Dedifferentiated amniotic fluid mesenchymal stem cell (primary cell): ENCODE measurements at regions not wholly inside any gene's neighbourhood (a gene's known extent, or its start where the extent isn't known, plus 50 kb on each side); places are given as distances from the start of the nearest gene placed in this dataset.

Source experiments
- DNase-seq: peaks from one replicate; pipeline ENCODE4 v3.0.0-alpha.2; 2016; ENCODE audit errors: extremely low spot score

- DNase-seq, result no peak
Measured at GRCh38 chr3:113051787-113052186, 61.0 kb downstream of the GTPBP8 start.

- DNase-seq, result no peak
Measured at GRCh38 chr3:113053169-113053568, 62.4 kb downstream of the GTPBP8 start.

- DNase-seq, result no peak
Measured at GRCh38 chr3:113054552-113054951, 63.8 kb downstream of the GTPBP8 start.

GRCh38 chr3:113055201-113055600 lies 64.4 kb downstream of the GTPBP8 start:
- DNase-seq, result no peak

GRCh38 chr3:113055961-113056360 lies 65.2 kb downstream of the GTPBP8 start:
- DNase-seq, result no peak

DNA sequence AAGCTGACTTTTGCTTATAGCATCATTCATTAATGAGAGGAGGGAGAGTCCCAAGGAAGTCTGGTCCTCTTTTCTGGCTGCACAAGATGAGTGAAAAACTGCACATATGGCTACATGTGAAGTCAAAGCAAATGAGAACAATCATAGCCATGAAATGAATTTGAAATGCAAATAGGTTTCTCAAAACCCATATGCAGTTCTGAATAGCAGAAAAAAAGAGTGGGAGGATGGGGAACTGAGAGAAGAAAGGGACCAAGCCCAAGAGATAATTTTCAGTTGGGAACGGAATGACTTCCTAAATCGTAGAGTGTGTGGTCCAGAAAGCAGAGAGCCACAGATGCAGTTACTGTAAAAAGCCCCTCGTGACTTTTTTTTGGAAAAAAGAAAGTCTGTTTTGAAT lies 66.3 kb downstream of the GTPBP8 start:
- no peak for DNase-seq

- no peak for DNase-seq
Measured at GRCh38 chr3:113058188-113058587, 67.4 kb downstream of the GTPBP8 start.

DNA sequence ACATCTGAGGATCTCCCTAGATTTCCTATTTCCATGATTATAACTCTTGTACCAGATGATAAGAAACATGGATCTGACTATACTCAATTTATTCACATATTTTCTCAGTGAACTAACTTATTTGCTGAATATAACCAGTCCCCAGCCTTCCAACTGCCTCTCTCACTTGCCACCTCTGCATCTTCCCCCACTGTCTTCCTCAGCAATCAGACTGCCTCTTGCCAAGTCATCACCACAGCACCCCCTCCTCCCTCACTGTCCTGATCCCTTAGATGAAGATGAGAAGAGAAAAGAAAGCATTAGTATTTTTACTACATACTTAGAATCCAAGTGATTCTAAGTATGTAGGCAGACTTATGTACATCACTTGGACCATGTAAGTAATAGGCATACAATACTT lies 71.9 kb downstream of the GTPBP8 start:
- no peak for DNase-seq

GRCh38 chr3:113063126-113063894 lies 72.5 kb downstream of the GTPBP8 start:
- no peak for DNase-seq

DNA sequence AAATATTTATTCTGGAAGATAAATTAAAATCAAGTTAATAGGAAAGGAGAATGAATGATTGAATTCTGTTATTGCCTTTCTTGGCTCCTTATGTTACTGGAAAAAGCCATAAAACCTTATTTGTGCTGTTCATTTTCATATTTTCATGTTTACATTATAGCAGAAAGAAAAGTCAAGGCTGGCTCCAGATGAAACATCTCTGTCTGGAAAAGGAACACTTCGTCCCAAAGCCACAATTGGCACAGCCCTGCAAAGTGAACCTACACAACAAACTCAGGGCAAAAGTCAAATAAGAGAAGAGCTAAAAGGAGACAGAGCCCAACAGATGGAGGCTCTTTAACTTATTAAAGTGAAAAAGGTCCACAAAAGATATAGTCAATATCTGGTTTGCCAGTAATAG lies 73.4 kb downstream of the GTPBP8 start:
- no peak for DNase-seq

- no peak for DNase-seq
Measured at GRCh38 chr3:113065336-113065735, 74.6 kb downstream of the GTPBP8 start.

- peak; percentile 36 for DNase-seq
Measured at GRCh38 chr3:113070072-113070640, 79.4 kb downstream of the GTPBP8 start.

GRCh38 chr3:113070681-113071113 lies 79.9 kb downstream of the GTPBP8 start:
- DNase-seq, result no peak

GRCh38 chr3:113075588-113075987 lies 84.8 kb downstream of the GTPBP8 start:
- DNase-seq, result no peak

DNA sequence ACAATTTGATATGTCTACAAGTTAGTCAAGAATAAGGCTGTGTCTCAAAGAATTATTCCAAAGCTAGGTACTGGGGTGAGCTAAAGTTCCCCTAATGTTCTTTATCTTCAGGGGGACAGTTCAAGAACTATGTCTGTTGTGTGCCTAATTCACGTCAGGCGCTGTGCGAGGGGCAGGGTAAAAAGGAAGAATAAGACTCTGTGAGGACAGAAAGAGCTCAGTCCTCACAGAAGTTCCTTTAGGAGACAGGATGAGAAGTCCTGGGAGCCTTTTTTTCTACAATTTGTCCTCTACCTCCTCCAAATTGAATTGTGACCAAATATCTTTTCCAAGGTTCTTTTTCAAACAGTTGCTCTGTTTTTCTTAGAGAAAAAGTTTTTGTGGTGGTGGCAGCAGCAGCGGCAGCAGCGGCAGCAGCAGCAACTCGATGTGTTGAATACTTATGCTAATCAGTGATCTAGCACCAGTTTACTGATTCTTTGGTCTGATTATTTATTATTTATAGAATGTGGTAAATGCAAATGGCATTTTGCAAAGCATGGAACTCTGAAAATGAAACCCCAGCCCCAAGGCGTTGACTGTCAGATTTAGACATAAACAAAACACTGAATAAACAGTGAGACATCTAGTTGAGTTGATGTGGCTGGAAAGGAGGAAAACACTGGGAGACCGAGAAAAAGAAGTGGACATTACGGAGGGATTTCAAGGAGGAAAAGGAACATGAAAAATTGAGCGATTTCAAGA lies 88.6 kb downstream of the GTPBP8 start:
- no peak for DNase-seq

GRCh38 chr3:113084777-113085176 lies 94.0 kb downstream of the GTPBP8 start:
- peak; percentile 75 for DNase-seq

DNA sequence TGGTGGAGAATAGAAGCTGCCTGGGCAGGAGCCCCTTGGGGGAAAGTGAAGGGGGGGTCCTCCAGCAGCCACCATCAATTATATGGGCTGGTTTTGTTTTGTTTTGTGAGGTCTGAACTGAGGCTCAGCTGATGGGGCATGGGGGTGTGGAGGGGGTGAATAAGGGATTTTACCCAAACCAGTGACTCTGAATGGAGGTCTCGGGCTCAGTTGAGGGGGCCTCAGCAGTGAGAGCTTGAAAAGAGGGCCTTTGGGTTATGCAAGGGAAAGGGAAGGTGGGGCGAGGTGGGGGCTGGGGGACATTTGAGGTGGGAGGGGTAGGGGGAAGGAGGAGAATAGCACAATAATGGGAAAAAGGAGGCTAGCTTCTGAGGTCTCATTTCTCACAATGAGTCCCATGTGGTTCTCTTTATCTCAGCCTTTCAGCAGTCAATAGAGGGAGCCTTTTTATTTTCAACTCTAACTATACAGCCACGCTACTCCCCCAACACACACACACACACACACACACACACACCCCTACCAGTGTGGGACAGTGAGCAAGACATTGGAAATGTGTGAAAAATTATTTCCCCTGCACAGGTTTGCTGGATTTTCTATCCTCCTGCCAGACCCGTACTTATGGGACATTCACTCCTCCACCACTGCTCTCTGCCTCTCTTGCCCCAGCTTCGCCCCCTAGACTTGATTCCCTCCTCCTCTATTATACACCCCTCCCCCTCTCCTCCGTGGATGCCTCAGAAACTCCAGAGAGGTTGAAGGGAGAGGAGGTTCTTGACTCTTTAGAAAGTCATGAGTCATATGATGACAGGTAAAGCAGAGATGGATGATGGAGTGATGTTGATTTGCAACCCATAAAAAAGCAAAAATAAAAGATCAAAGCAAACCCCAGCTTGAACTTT lies 96.0 kb downstream of the GTPBP8 start:
- no peak for DNase-seq

DNA sequence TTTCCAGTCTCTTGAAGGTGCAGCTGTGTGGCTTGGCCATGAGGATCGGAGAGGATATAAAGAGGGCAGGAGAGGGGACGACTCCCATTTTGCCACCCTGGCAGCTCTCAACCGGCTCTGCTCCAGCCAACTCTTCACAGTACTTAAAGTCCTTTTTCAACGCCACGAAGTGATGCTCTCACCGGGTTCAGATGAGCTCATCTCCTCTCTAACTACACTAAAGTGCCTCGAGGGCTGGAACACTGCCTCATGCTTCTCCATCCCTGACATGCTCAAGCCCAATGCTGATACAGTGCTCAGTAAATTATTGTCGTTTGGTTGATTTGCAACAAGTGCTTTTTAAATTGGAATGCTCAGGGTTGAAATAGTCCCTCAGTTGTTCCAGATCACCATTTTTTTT lies 97.8 kb downstream of the GTPBP8 start:
- no peak for DNase-seq

DNA sequence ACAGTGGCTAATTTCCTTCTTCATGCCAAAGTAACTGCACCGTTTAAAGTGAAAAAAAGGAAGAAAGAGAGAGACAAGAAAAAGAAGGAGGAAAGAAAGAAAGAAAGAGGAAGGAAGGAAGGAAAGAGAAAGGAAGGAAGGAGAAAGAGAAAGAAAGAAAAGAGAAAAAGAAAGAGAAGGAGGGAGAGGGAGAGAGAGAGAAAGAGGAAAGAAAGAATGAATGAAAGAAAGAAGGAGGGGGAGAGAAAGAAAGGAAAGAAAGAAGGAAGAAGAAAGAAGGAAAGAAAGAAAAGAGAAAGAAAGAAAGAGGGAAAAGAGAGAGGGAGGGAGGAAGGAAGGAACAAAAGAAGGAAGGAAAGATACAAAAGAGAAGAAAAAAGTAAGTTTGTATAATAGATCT lies 100.6 kb downstream of the GTPBP8 start:
- DNase-seq, result no peak

- DNase-seq, result no peak
Measured at GRCh38 chr3:113092746-113093145, 102.0 kb downstream of the GTPBP8 start.

DNA sequence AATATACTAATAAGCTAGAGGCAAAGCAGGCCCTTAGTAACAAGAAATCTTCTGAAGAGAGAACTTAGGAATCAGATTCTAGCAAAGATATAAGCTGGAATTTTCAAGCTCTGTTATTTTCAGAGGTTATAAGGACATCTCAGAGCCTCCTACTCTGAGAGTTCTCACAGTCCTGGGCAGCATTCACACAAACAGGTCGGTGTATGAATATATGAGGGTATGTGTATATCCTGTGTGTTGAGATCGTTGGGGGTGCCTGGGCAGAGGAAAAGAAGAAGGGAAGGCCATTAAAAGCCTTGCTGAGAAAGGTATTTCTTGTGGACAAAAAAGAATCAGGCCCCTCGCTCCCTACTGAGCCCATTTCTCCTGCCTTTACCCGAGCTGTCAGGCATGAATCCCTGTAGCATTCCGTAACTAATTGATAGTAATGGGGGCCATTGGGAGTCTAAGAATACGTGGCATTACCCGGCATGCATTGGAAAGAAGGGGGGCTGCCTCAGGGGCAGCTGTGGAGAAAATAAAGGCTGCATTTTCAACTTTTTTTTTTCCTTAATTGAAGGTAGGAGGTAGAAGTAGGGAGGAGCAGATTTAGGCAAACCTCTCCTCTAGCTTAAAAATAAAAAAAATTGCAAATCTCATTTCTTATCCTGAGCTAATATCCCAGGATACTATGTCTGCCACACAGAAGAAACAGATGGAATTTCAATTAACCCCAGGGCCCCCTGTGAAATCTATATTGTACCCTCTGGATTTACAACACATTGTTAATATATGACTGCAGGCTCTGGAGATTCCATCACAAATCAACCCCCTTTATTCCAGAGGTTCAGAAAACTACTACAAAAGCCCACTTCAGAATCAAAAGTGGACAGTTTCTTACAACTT lies 103.8 kb downstream of the GTPBP8 start:
- no peak for DNase-seq
